KMS-11 (cell line): ENCODE measurements at regions not wholly inside any gene's neighbourhood (a gene's known extent, or its start where the extent isn't known, plus 50 kb on each side); places are given as distances from the start of the nearest gene placed in this dataset.

Experiments
- H2AFZ ChIP-seq: fragments of 200-600 bp; sonication (generic); 2 replicates; pipeline ENCODE4 v1.6.1; 2016; ENCODE audit warnings: antibody characterized with exemption, mixed run types, low read depth
- H3K27ac ChIP-seq: fragments of 200-600 bp; sonication (generic); 2 replicates; pipeline ENCODE4 v1.6.1; 2016; ENCODE audit warnings: mild to moderate bottlenecking, mixed run types
- H3K27me3 ChIP-seq: fragments of 200-600 bp; sonication (generic); 2 replicates; pipeline ENCODE4 v1.6.1; 2017; ENCODE audit warnings: mild to moderate bottlenecking, low read depth, mixed run types, moderate library complexity; ENCODE audit not compliant: insufficient read depth
- H3K36me3 ChIP-seq: fragments of 200-600 bp; sonication (generic); 2 replicates; pipeline ENCODE4 v1.6.1; 2017; ENCODE audit warnings: mild to moderate bottlenecking, mixed run types; ENCODE audit not compliant: insufficient read depth
- H3K4me1 ChIP-seq: fragments of 200-600 bp; sonication (generic); 2 replicates; pipeline ENCODE4 v1.6.1; 2016; ENCODE audit warnings: mild to moderate bottlenecking, low read depth, mixed run types; ENCODE audit not compliant: poor library complexity, severe bottlenecking
- H3K4me2 ChIP-seq: fragments of 200-600 bp; sonication (generic); 2 replicates; pipeline ENCODE4 v1.7.0; 2016; ENCODE audit warnings: mild to moderate bottlenecking, mixed run types
- H3K4me3 ChIP-seq: fragments of 200-600 bp; sonication (generic); IDR thresholded peaks from 2 replicates; pipeline ENCODE4 v1.6.1; 2017; ENCODE audit warnings: low read depth, low read length, mixed read lengths; ENCODE audit not compliant: insufficient read depth
- H3K79me2 ChIP-seq: fragments of 200-600 bp; sonication (generic); 2 replicates; pipeline ENCODE4 v1.6.1; 2016; ENCODE audit warnings: low read depth, mixed run types; ENCODE audit not compliant: insufficient read depth
- H3K9ac ChIP-seq: fragments of 200-600 bp; sonication (generic); 2 replicates; pipeline ENCODE4 v1.6.1; 2016; ENCODE audit warnings: mild to moderate bottlenecking, mixed run types
- H4K20me1 ChIP-seq: fragments of 200-600 bp; sonication (generic); 2 replicates; pipeline ENCODE4 v1.6.1; 2016; ENCODE audit warnings: mild to moderate bottlenecking, mixed run types; ENCODE audit not compliant: insufficient read depth
- TF ChIP-seq, protein P1 (sequence below): fragments of 200-600 bp; sonication (generic); conservative IDR thresholded peaks from 2 replicates; pipeline ENCODE4 v1.6.1; 2017; ENCODE audit warnings: low read depth, mild to moderate bottlenecking, antibody characterized with exemption, low read length, moderate library complexity, mixed read lengths

DNA sequence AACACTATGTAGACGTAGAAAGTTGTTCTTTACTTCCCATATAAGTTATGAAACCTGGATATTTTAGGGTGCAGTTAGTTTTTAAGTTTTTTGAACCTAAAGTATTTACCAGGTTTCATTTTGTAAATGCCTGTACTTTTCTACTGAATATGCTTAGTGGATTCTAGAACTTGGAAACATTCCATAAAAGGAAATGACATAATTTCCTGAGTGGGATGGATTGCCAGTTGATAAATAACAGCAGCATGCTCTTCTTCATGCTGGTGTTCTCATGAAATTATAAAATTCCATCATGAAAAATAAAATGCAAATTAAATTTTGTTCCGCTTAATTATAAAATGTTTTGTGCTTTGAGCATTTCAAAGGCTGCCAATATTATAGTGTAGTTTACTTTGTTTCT is 362.2 kb upstream of the PCDH20 start:
- TF ChIP-seq, protein P1, sequence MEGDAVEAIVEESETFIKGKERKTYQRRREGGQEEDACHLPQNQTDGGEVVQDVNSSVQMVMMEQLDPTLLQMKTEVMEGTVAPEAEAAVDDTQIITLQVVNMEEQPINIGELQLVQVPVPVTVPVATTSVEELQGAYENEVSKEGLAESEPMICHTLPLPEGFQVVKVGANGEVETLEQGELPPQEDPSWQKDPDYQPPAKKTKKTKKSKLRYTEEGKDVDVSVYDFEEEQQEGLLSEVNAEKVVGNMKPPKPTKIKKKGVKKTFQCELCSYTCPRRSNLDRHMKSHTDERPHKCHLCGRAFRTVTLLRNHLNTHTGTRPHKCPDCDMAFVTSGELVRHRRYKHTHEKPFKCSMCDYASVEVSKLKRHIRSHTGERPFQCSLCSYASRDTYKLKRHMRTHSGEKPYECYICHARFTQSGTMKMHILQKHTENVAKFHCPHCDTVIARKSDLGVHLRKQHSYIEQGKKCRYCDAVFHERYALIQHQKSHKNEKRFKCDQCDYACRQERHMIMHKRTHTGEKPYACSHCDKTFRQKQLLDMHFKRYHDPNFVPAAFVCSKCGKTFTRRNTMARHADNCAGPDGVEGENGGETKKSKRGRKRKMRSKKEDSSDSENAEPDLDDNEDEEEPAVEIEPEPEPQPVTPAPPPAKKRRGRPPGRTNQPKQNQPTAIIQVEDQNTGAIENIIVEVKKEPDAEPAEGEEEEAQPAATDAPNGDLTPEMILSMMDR = no peak
- Histone ChIP-seq H3K4me1 (no peaks in the 10 kb centered on the region), H3K4me3 (no peak overlapping the region), H4K20me1 (no peaks in the 10 kb centered on the region), H3K27me3 (no peaks in the 10 kb centered on the region), H2AFZ (no peak overlapping the region), H3K79me2 (no peaks in the 10 kb centered on the region), H3K27ac (no peak overlapping the region), H3K9ac (no peak overlapping the region), H3K4me2 (no peak overlapping the region), H3K36me3 (no peaks in the 10 kb centered on the region)

DNA sequence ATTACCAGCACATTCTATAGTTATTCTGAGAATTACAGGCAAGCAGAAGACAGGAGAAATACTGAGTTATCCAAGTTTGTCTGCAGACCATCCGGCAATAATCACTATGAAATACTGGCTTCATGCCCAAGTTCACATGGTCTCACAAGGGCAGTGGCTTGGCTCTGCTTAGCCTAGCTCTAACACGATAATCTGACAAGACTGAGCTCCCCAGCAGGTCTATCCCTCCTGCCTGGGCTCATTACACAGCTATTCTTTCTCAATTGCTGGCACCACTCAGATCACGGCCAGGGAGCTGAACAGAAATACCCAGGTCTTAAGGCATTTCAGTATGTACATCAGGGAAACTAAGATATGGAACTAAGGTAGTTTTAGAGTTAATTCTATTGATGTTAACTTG is 361.6 kb upstream of the PCDH20 start:
- H3K27me3 ChIP-seq = no peaks in the 10 kb centered on the region
- TF ChIP-seq, protein P1 = no peak
- H3K79me2 ChIP-seq = no peaks in the 10 kb centered on the region

DNA sequence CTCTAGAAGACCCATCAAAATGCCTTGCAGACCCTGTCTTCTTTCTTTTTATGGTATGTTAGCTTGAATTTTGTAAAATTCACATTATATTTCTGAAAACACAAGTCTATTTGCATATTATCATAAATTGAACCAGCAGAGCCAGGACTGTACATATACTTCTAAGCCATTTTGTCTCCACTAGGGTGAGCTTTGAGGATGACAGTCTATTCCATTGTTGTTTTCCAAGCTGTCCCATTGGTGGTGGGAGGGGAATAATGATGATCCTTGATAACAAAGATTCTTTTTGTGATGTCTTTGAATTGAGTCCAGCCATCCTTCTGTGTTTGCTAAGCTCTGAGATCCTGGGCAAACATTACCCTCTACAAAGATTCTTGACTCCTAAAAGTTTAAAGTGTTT is 359.3 kb upstream of the PCDH20 start:
- H3K4me2 ChIP-seq = no peak overlapping the region
- TF ChIP-seq, protein P1 = no peak

More for the DNA sequence above, 361.6 kb upstream of the PCDH20 start:
- Histone ChIP-seq H4K20me1 (no peaks in the 10 kb centered on the region), H3K9ac (no peak overlapping the region), H3K36me3 (no peaks in the 10 kb centered on the region), H3K27ac (no peak overlapping the region), H2AFZ (no peak overlapping the region), H3K4me1 (no peaks in the 10 kb centered on the region), H3K4me3 (no peak overlapping the region), H3K4me2 (no peak overlapping the region)

DNA sequence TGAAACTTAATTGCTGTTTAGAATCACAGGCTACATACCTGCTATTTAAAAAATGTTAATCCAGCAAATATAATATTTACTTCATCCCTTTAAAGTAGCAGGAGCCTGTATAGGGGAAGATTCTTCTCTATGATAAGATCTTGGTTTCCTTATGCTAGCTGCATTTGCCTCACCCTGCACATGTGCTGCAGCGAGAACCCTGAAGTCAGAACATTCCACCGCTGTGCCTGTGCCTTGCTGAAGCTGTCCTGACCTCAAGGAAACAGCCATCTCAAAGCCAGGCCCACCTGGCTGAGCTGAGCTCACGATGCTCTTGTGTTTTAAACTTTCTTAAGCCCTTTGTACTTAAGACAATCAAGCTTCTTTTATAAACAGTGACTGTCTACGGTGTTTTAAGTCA is 355.0 kb upstream of the PCDH20 start:
- Histone ChIP-seq H3K4me1 (no peaks in the 10 kb centered on the region), H3K4me2 (no peak overlapping the region), H3K27ac (no peak overlapping the region), H2AFZ (no peak overlapping the region), H3K9ac (no peak overlapping the region), H4K20me1 (no peaks in the 10 kb centered on the region), H3K27me3 (no peaks in the 10 kb centered on the region), H3K79me2 (no peaks in the 10 kb centered on the region), H3K36me3 (no peaks in the 10 kb centered on the region), H3K4me3 (no peak overlapping the region)
- TF ChIP-seq, protein P1 = no peak

More for the DNA sequence above, 359.3 kb upstream of the PCDH20 start:
- no peaks in the 10 kb centered on the region for H3K36me3 ChIP-seq
- no peaks in the 10 kb centered on the region for H4K20me1 ChIP-seq
- H3K4me3 ChIP-seq = no peak overlapping the region
- H2AFZ ChIP-seq = no peak overlapping the region
- H3K27me3 ChIP-seq = no peaks in the 10 kb centered on the region
- H3K4me1 ChIP-seq = no peaks in the 10 kb centered on the region
- H3K27ac ChIP-seq = no peak overlapping the region
- H3K9ac ChIP-seq = no peak overlapping the region
- no peaks in the 10 kb centered on the region for H3K79me2 ChIP-seq
